GM12878 (cell line): ENCODE measurements at regions not wholly inside any gene's neighbourhood (a gene's known extent, or its start where the extent isn't known, plus 50 kb on each side); places are given as distances from the start of the nearest gene placed in this dataset.

Experiments
- CREM ChIP-seq: IDR thresholded peaks from 2 replicates; pipeline ENCODE4 v1.6.1; 2014; ENCODE audit warnings: antibody characterized with exemption, low read depth
- EZH2 ChIP-seq: IDR thresholded peaks from 2 replicates; pipeline ENCODE4 v1.6.1; 2012; ENCODE audit warnings: low read depth, mild to moderate bottlenecking, control low read depth, inconsistent platforms, low read length, borderline replicate concordance; ENCODE audit not compliant: control insufficient read depth
- FOXM1 ChIP-seq: IDR thresholded peaks from 2 replicates; pipeline ENCODE4 v1.6.1; 2012; ENCODE audit warnings: low read depth, mild to moderate bottlenecking, inconsistent platforms, low read length, moderate library complexity
- HDAC2 ChIP-seq: fragments of 200-600 bp; sonication (generic); IDR thresholded peaks from 2 replicates; pipeline ENCODE4 v1.6.1; 2017
- JUND ChIP-seq: IDR thresholded peaks from 2 replicates; pipeline ENCODE4 v1.6.1; 2012; ENCODE audit warnings: low read depth, mild to moderate bottlenecking, low read length, improper control_type of control experiment, moderate library complexity
- NFYA ChIP-seq: IDR thresholded peaks from 2 replicates; pipeline ENCODE4 v1.6.1; 2011; ENCODE audit warnings: low read depth, mild to moderate bottlenecking, low read length, improper control_type of control experiment, borderline replicate concordance
- PML ChIP-seq: IDR thresholded peaks from 2 replicates; pipeline ENCODE4 v1.6.1; 2012; ENCODE audit warnings: low read length, inconsistent platforms
- POLR2AphosphoS5 ChIP-seq: IDR thresholded peaks from 2 replicates; pipeline ENCODE4 v1.6.1; 2011; ENCODE audit warnings: mild to moderate bottlenecking, low read length, inconsistent platforms
- TF ChIP-seq, protein P1 (sequence below): IDR thresholded peaks from 2 replicates; pipeline ENCODE4 v1.6.1; 2011; ENCODE audit warnings: low read depth, low read length, improper control_type of control experiment, borderline replicate concordance
- TF ChIP-seq, protein P2 (sequence below): IDR thresholded peaks from 2 replicates; pipeline ENCODE4 v1.6.1; 2011; ENCODE audit warnings: borderline replicate concordance, low read depth, mild to moderate bottlenecking, moderate library complexity, low read length; ENCODE audit not compliant: insufficient read depth, poor library complexity, severe bottlenecking
- TF ChIP-seq, protein P3 (sequence below): IDR thresholded peaks from 2 replicates; pipeline ENCODE4 v1.6.1; 2012; ENCODE audit warnings: mild to moderate bottlenecking, low read depth, low read length

- TF ChIP-seq NFYA: no peak
- no peak for TF ChIP-seq PML
- TF ChIP-seq EZH2: no peak
- no peak for TF ChIP-seq FOXM1
- TF ChIP-seq, protein P1, sequence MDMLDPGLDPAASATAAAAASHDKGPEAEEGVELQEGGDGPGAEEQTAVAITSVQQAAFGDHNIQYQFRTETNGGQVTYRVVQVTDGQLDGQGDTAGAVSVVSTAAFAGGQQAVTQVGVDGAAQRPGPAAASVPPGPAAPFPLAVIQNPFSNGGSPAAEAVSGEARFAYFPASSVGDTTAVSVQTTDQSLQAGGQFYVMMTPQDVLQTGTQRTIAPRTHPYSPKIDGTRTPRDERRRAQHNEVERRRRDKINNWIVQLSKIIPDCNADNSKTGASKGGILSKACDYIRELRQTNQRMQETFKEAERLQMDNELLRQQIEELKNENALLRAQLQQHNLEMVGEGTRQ: no peak
- no peak for TF ChIP-seq CREM
- TF ChIP-seq, protein P2, sequence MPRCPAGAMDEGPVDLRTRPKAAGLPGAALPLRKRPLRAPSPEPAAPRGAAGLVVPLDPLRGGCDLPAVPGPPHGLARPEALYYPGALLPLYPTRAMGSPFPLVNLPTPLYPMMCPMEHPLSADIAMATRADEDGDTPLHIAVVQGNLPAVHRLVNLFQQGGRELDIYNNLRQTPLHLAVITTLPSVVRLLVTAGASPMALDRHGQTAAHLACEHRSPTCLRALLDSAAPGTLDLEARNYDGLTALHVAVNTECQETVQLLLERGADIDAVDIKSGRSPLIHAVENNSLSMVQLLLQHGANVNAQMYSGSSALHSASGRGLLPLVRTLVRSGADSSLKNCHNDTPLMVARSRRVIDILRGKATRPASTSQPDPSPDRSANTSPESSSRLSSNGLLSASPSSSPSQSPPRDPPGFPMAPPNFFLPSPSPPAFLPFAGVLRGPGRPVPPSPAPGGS: no peak
- no peak for TF ChIP-seq HDAC2
- TF ChIP-seq POLR2AphosphoS5: no peak
- no peak for TF ChIP-seq JUND
- TF ChIP-seq, protein P3, sequence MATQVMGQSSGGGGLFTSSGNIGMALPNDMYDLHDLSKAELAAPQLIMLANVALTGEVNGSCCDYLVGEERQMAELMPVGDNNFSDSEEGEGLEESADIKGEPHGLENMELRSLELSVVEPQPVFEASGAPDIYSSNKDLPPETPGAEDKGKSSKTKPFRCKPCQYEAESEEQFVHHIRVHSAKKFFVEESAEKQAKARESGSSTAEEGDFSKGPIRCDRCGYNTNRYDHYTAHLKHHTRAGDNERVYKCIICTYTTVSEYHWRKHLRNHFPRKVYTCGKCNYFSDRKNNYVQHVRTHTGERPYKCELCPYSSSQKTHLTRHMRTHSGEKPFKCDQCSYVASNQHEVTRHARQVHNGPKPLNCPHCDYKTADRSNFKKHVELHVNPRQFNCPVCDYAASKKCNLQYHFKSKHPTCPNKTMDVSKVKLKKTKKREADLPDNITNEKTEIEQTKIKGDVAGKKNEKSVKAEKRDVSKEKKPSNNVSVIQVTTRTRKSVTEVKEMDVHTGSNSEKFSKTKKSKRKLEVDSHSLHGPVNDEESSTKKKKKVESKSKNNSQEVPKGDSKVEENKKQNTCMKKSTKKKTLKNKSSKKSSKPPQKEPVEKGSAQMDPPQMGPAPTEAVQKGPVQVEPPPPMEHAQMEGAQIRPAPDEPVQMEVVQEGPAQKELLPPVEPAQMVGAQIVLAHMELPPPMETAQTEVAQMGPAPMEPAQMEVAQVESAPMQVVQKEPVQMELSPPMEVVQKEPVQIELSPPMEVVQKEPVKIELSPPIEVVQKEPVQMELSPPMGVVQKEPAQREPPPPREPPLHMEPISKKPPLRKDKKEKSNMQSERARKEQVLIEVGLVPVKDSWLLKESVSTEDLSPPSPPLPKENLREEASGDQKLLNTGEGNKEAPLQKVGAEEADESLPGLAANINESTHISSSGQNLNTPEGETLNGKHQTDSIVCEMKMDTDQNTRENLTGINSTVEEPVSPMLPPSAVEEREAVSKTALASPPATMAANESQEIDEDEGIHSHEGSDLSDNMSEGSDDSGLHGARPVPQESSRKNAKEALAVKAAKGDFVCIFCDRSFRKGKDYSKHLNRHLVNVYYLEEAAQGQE: no peak
Measured at GRCh38 chr3:137693791-137694190, 70.3 kb upstream of the SOX14 start.
